AG09309 (cell line): ENCODE measurements at regions not wholly inside any gene's neighbourhood (a gene's known extent, or its start where the extent isn't known, plus 50 kb on each side); places are given as distances from the start of the nearest gene placed in this dataset.

Experiments used
- DNase-seq: peaks from one replicate; pipeline ENCODE4 v3.0.0-alpha.2; 2010; ENCODE audit warnings: low read depth
- H3K4me3 ChIP-seq: 2 replicates; pipeline ENCODE4 v1.5.1; 2011; ENCODE audit warnings: mild to moderate bottlenecking, low read depth, low read length, moderate library complexity; ENCODE audit not compliant: control insufficient read depth
- TF ChIP-seq, protein P1 (sequence below): IDR thresholded peaks from 2 replicates; pipeline ENCODE4 v1.5.1; 2011; ENCODE audit warnings: mild to moderate bottlenecking, low read depth, low read length, inconsistent platforms; ENCODE audit not compliant: insufficient read depth, control insufficient read depth; ENCODE audit errors: missing control alignments

DNA sequence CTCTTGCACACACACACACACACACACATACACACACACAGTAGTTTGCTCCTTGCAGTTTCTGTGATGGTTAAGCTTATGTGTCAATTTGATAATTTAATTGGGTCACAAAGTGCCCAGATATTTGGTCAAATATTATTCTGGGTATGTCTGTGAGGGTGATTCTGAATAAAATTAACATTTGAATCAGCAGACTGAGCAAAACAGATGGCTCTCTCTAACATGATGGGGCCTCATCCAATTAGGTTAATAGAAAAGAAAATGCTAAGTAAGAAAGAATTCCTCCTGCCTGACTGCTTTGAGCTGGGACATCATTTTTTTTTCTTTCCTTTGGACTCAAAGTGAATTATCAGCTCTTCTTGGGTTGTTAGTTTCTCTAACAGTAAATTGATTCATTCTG lies 191.2 kb upstream of the INTU start:
- TF ChIP-seq, protein P1, sequence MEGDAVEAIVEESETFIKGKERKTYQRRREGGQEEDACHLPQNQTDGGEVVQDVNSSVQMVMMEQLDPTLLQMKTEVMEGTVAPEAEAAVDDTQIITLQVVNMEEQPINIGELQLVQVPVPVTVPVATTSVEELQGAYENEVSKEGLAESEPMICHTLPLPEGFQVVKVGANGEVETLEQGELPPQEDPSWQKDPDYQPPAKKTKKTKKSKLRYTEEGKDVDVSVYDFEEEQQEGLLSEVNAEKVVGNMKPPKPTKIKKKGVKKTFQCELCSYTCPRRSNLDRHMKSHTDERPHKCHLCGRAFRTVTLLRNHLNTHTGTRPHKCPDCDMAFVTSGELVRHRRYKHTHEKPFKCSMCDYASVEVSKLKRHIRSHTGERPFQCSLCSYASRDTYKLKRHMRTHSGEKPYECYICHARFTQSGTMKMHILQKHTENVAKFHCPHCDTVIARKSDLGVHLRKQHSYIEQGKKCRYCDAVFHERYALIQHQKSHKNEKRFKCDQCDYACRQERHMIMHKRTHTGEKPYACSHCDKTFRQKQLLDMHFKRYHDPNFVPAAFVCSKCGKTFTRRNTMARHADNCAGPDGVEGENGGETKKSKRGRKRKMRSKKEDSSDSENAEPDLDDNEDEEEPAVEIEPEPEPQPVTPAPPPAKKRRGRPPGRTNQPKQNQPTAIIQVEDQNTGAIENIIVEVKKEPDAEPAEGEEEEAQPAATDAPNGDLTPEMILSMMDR = no peak

DNA sequence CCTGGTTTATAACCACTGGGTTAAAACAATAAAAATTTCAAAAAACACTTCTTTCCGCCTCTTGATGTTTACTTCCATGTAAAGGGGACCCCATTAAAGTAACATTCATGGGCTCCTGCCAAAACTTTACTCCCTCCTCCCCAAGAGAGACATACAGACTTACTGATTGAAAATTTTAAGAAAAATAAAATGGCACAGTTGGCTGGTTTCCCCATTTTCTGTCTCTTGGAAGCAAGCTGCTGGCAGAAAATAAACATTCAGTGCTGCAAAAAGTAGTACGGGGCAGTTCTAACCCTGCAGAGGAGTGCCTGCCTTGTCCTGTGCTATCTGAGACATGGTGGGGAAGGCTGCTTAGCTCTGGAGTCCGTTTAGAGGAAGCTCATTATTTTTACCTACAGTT lies 187.3 kb upstream of the INTU start:
- H3K4me3 ChIP-seq = no peak overlapping the region
- TF ChIP-seq, protein P1 = no peak
- no peak for DNase-seq

More for the DNA sequence above, 191.2 kb upstream of the INTU start:
- DNase-seq = no peak
- no peak overlapping the region for H3K4me3 ChIP-seq

DNA sequence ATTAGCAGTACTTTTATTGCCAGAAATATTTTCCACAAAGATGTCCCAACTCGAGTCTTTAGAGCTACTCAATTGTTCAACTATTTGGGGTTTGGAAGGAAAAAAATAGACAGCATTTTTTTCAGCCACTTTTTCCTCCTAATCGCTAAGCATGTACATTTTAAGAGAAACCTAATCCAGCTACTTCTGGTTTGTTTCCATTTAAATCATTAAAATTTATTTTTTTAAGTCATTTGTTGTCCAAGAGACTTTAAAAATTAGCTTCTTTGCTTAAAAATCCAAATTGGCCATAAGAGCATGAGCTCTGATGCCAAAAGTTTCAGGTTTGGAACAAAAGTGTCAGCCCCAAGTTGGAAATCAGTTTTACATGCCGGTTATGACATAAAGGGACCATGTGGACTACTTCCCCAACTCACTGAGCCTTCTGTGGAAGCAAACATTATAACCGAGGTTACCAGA lies 186.3 kb upstream of the INTU start:
- no peak overlapping the region for H3K4me3 ChIP-seq
- TF ChIP-seq, protein P1 = no peak
- no peak for DNase-seq

DNA sequence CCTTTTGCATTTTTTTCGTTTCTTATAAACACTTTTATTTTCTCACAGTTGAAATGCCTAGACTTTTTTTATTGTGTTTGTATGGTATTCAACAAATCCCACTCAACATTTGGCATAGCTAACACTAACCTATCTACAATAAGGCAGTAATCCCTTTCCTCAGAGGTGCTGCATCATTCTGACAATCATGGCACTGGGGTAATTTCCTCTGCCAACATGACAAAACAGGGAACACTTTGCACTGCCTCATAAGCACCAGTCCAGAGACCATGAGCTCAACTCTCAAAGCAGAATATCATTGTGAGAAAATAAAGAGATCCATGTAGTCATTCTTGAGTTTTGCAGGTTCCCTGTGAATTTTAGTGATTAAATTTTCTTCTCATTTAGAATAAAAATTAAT lies 183.8 kb upstream of the INTU start:
- H3K4me3 ChIP-seq = no peak overlapping the region
- TF ChIP-seq, protein P1 = no peak
- DNase-seq = no peak

DNA sequence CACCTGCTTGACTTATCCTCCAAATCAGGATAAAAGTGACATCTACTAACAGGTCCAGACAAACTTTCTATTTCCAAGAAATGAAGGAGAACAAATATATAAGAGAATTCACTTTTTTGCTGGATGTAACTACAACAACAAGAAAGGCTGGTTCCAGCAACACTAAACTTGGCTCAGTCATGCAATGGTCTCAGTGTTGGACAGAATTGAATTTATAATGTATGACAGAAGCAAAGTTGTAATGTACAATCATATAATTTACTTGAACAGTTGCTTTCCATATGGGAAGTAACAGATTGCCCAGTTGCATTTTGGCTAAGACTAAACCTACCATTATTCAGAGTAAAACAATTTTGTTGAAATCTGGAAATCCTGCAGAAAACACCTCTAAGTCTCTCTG lies 183.3 kb upstream of the INTU start:
- no peak overlapping the region for H3K4me3 ChIP-seq
- no peak for DNase-seq
- TF ChIP-seq, protein P1 = no peak

DNA sequence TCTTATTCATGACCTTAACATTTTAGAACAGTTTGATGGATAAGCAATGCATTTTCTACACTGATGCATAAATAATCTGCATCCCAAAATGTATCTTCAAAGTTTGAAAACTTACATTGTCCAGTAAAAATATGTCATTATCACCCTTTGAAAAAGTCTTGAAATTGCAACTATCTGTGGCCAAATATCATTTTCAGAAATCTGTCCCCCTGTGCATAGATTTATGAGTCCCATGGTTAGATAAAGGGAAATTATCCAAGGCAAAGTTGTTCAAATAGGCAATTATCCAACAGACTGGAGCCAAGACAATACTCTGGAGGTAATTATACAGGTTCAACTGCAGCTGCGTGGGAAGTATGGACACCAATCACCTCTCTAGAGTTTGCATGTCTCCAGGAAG lies 182.5 kb upstream of the INTU start:
- DNase-seq = no peak

More for the DNA sequence above, 182.5 kb upstream of the INTU start:
- TF ChIP-seq, protein P1 = no peak
- H3K4me3 ChIP-seq = no peak overlapping the region
